Ishikawa (cell line): ENCODE measurements at regions not wholly inside any gene's neighbourhood (a gene's known extent, or its start where the extent isn't known, plus 50 kb on each side); places are given as distances from the start of the nearest gene placed in this dataset.

Source experiments
- CEBPB ChIP-seq: IDR thresholded peaks from 2 replicates; pipeline ENCODE4 v1.6.1; 2012
- CREB1 ChIP-seq: IDR thresholded peaks from 2 replicates; pipeline ENCODE4 v1.6.1; 2012; ENCODE audit warnings: low read depth
- EGR1 ChIP-seq: IDR thresholded peaks from 2 replicates; pipeline ENCODE4 v1.6.1; 2012
- EP300 ChIP-seq: IDR thresholded peaks from 2 replicates; pipeline ENCODE4 v1.6.1; 2012; ENCODE audit warnings: borderline replicate concordance
- FOXM1 ChIP-seq: IDR thresholded peaks from 2 replicates; pipeline ENCODE4 v1.6.1; 2012; ENCODE audit warnings: low read depth, borderline replicate concordance
- MAX ChIP-seq: IDR thresholded peaks from 2 replicates; pipeline ENCODE4 v1.6.1; 2012
- NFIC ChIP-seq: IDR thresholded peaks from 2 replicates; pipeline ENCODE4 v1.6.1; 2012
- RAD21 ChIP-seq: IDR thresholded peaks from 2 replicates; pipeline ENCODE4 v1.6.1; 2012; ENCODE audit warnings: low read depth
- REST ChIP-seq: IDR thresholded peaks from 2 replicates; pipeline ENCODE4 v1.6.1; 2012; ENCODE audit warnings: low read depth, mild to moderate bottlenecking
- TAF1 ChIP-seq: IDR thresholded peaks from 2 replicates; pipeline ENCODE4 v1.6.1; 2012; ENCODE audit warnings: low read depth, mild to moderate bottlenecking
- TCF12 ChIP-seq: IDR thresholded peaks from 2 replicates; pipeline ENCODE4 v1.6.1; 2012; ENCODE audit warnings: low read depth
- TEAD4 ChIP-seq: IDR thresholded peaks from 2 replicates; pipeline ENCODE4 v1.6.1; 2012
- USF1 ChIP-seq: IDR thresholded peaks from 2 replicates; pipeline ENCODE4 v1.6.1; 2012
- YY1 ChIP-seq: IDR thresholded peaks from 2 replicates; pipeline ENCODE4 v1.6.1; 2012; ENCODE audit warnings: low read depth
- ZBTB7A ChIP-seq: IDR thresholded peaks from 2 replicates; pipeline ENCODE4 v1.6.1; 2012; ENCODE audit warnings: low read depth

- TF ChIP-seq ZBTB7A (no peak), TCF12 (no peak), EP300 (no peak), MAX (no peak), NFIC (no peak), RAD21 (no peak)
Observed at GRCh38 chr9:38276771-38277439, 115.6 kb upstream of the ALDH1B1 start.

- no peak for TF ChIP-seq NFIC
Observed at GRCh38 chr9:38274800-38275199, 117.7 kb upstream of the ALDH1B1 start.

GRCh38 chr9:38272710-38273109, 119.8 kb upstream of the ALDH1B1 start:
- TF ChIP-seq TCF12 (no peak), REST (no peak), TAF1 (no peak), MAX (no peak), EP300 (no peak), CREB1 (no peak), TEAD4 (no peak), FOXM1 (no peak), EGR1 (no peak), NFIC (no peak), CEBPB (no peak), RAD21 (no peak), YY1 (no peak), ZBTB7A (no peak), USF1 (no peak)

- TF ChIP-seq REST = no peak
- TF ChIP-seq FOXM1 = no peak
- no peak for TF ChIP-seq CREB1
- no peak for TF ChIP-seq RAD21
- TF ChIP-seq TAF1 = no peak
- TF ChIP-seq CEBPB = no peak
- TF ChIP-seq USF1 = no peak
Observed at GRCh38 chr9:38271666-38272241, 120.7 kb upstream of the ALDH1B1 start.

- no peak for TF ChIP-seq TCF12
- no peak for TF ChIP-seq REST
- TF ChIP-seq NFIC = no peak
- TF ChIP-seq FOXM1 = no peak
- no peak for TF ChIP-seq ZBTB7A
- TF ChIP-seq USF1 = no peak
- TF ChIP-seq TEAD4 = no peak
- no peak for TF ChIP-seq YY1
- TF ChIP-seq CEBPB = no peak
- no peak for TF ChIP-seq CREB1
Observed at GRCh38 chr9:38269775-38270174, 122.7 kb upstream of the ALDH1B1 start.
